Erythroblast (primary cell): ENCODE measurements at regions not wholly inside any gene's neighbourhood (a gene's known extent, or its start where the extent isn't known, plus 50 kb on each side); places are given as distances from the start of the nearest gene placed in this dataset.

Experiments used
- GATA1 ChIP-seq: IDR thresholded peaks from 2 replicates; pipeline ENCODE4 v1.6.1; 2011; ENCODE audit warnings: low read depth, mild to moderate bottlenecking, control low read depth, low read length, moderate library complexity
- POLR2A ChIP-seq: IDR thresholded peaks from 2 replicates; pipeline ENCODE4 v1.6.1; 2011; ENCODE audit warnings: mild to moderate bottlenecking, low read length

DNA sequence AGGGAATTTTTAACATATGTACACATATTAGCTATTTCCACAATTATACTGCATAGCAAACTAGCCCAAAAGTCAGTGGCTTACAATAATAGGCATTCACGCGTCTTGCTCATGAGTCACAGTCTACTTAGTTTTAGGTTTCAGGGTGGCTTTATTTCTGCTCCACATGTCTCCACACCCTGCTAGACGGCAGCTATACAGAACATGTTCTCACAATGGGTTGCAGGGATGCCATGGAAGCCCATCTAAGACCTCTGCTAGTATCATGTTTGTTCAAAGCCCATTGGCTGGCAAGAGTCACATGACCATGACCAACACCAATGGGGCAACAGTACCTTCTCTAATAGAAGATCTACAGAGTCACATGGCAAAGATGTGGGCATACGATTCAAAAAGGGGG is 96.3 kb upstream of the NEBL start:
- TF ChIP-seq POLR2A: no peak
- no peak for TF ChIP-seq GATA1
